H1 (cell line): ENCODE measurements at regions not wholly inside any gene's neighbourhood (a gene's known extent, or its start where the extent isn't known, plus 50 kb on each side); places are given as distances from the start of the nearest gene placed in this dataset.

Experiments used
- ATF3 ChIP-seq: IDR thresholded peaks from 2 replicates; pipeline ENCODE4 v1.6.1; 2011; ENCODE audit warnings: low read depth, mild to moderate bottlenecking, low read length; ENCODE audit not compliant: insufficient read depth
- BCL11A ChIP-seq, 2 experiments: IDR thresholded peaks; one replicate each; pipeline ENCODE4 v1.6.1; 2011; ENCODE audit warnings: low read depth in 2 of 2, low read length in 2 of 2, mild to moderate bottlenecking in 2 of 2
- BRCA1 ChIP-seq: IDR thresholded peaks from 2 replicates; pipeline ENCODE4 v1.6.1; 2012; ENCODE audit warnings: low read depth, low read length, improper control_type of control experiment
- CEBPB ChIP-seq: IDR thresholded peaks from 2 replicates; pipeline ENCODE4 v1.6.1; 2012; ENCODE audit warnings: low read depth, low read length
- CREB1 ChIP-seq: IDR thresholded peaks from 2 replicates; pipeline ENCODE4 v1.6.1; 2012; ENCODE audit warnings: inconsistent platforms
- CTCF ChIP-seq, 3 experiments: IDR thresholded peaks; 1 replicate in 2 of 3; 2 replicates in 1 of 3; pipeline versions ENCODE4 v1.5.1 to v1.6.1; 2011; ENCODE audit warnings: low read length in 3 of 3, mild to moderate bottlenecking in 3 of 3, inconsistent platforms in 2 of 3, low read depth in 1 of 3, moderate library complexity in 1 of 3; ENCODE audit not compliant: insufficient read depth in 1 of 3; ENCODE audit errors: control extremely low read depth in 1 of 3
- EZH2 ChIP-seq: fragments of 200-600 bp; sonication (generic); IDR thresholded peaks from 2 replicates; pipeline ENCODE4 v1.7.1; 2012; ENCODE audit warnings: low read depth, mild to moderate bottlenecking, moderate library complexity, low read length, inconsistent platforms; ENCODE audit not compliant: severe bottlenecking
- FOSL1 ChIP-seq: IDR thresholded peaks from 2 replicates; pipeline ENCODE4 v1.6.1; 2011; ENCODE audit warnings: mild to moderate bottlenecking, low read depth, low read length, moderate library complexity; ENCODE audit not compliant: insufficient read depth
- MAX ChIP-seq: IDR thresholded peaks from 2 replicates; pipeline ENCODE4 v1.6.1; 2012; ENCODE audit warnings: inconsistent platforms
- RFX5 ChIP-seq: IDR thresholded peaks from 2 replicates; pipeline ENCODE4 v1.6.1; 2011; ENCODE audit warnings: low read depth, low read length, improper control_type of control experiment, borderline replicate concordance
- RNF2 ChIP-seq: fragments of 200-900, 300-1000 bp; sonication (generic); IDR thresholded peaks from 2 replicates; pipeline ENCODE4 v1.7.1; 2016; ENCODE audit warnings: borderline replicate concordance, low read depth, mild to moderate bottlenecking, antibody characterized with exemption, low read length; ENCODE audit not compliant: poor library complexity, severe bottlenecking; ENCODE audit errors: missing control alignments

DNA sequence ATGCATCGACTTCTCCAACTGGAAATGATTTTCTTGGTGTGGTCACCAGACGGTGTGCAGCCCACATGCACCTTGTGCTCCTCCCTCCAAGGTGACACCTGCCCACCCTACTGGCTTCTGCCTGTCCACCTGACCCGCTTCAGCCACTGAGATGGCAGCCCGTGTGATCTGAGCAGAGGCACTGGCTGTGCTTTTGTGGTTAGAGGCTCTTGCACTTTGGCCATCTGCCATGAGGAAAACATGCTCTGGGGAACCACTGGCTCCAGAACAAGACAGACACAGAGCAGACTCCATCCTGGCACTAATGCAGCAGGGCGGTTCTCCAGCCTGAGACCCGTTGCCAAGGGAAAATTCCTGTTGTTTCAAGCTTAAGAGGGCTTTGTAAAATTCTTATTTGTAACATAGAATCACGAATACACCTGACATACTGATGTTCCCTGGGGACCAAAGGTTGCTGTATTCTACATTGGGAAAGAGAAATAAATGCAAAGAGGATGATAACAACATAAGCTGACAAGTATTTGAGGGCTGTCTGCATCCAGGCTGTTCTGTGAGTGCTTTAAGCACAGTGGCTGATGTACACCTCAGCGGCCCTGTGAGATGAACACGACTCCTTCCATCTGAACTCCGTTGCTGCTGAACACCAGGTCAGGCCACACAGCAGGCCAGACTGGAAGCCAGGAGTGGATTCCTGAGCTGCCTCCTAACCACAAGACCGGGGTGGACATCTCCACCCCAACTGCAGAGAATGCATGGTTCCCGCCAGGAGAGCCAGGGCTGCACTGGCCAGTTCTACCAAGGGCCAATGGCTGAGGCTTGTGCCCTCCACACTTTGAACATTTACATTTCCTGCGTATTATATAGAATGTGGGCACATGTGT, 820.4 kb downstream of the GALR1 start:
- TF ChIP-seq CTCF (IDR thresholded peaks at IDR 0.05; ENCODE audit: control extremely low read depth in 1 of 3, insufficient read depth in 1 of 3, low read depth in 1 of 3, low read length in 3 of 3) (no peak), ATF3 (no peak), BCL11A (IDR thresholded peaks at IDR 0.05; ENCODE audit: low read depth in 2 of 2, low read length in 2 of 2) (no peak), CREB1 (no peak), EZH2 (no peak), CEBPB (no peak), FOSL1 (no peak), RFX5 (no peak), MAX (no peak), RNF2 (no peak), BRCA1 (no peak)
